Keratinocyte (primary cell): ENCODE measurements at regions not wholly inside any gene's neighbourhood (a gene's known extent, or its start where the extent isn't known, plus 50 kb on each side); places are given as distances from the start of the nearest gene placed in this dataset.

Experiments
- EZH2 ChIP-seq: IDR thresholded peaks from one replicate; pipeline ENCODE4 v1.6.1; 2012; ENCODE audit warnings: inconsistent platforms, mild to moderate bottlenecking, low read length, moderate library complexity
- TF ChIP-seq, protein P1 (sequence below), 3 experiments: IDR thresholded peaks in 1 of 3; conservative IDR thresholded peaks in 1 of 3; optimal IDR thresholded peaks in 1 of 3; 2 replicates in 2 of 3; 3 replicates in 1 of 3; pipeline versions ENCODE3 to v1.5.1; 2011; ENCODE audit warnings: low read length in 3 of 3, mild to moderate bottlenecking in 3 of 3, moderate library complexity in 2 of 3, control low read depth in 1 of 3, inconsistent platforms in 1 of 3; ENCODE audit not compliant: insufficient read depth in 2 of 3; ENCODE audit errors: extremely low read depth in 1 of 3

DNA sequence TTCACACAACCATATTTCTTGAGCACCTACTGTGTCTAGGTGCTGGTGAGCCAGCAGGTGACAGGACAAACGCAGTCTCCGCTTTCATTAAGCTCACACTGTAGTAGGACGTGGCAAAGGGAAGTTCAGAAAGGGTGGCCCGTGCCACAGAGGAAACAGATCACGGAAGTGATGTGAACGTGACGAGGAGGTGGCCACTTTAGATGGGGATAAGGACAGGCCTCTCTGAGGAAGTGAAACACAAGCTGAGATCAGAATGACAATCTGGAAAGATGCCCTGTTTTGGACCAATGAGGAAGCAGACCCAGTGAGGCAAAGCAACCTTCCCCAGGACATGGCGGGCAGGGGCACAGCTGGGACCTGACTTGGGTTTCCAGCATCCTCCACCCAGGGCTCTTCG is 127.4 kb upstream of the PRMT8 start:
- TF ChIP-seq, protein P1, sequence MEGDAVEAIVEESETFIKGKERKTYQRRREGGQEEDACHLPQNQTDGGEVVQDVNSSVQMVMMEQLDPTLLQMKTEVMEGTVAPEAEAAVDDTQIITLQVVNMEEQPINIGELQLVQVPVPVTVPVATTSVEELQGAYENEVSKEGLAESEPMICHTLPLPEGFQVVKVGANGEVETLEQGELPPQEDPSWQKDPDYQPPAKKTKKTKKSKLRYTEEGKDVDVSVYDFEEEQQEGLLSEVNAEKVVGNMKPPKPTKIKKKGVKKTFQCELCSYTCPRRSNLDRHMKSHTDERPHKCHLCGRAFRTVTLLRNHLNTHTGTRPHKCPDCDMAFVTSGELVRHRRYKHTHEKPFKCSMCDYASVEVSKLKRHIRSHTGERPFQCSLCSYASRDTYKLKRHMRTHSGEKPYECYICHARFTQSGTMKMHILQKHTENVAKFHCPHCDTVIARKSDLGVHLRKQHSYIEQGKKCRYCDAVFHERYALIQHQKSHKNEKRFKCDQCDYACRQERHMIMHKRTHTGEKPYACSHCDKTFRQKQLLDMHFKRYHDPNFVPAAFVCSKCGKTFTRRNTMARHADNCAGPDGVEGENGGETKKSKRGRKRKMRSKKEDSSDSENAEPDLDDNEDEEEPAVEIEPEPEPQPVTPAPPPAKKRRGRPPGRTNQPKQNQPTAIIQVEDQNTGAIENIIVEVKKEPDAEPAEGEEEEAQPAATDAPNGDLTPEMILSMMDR (optimal IDR thresholded peaks at IDR 0.05 in 1 of 3, IDR thresholded peaks at IDR 0.05 in 1 of 3, conservative IDR thresholded peaks at IDR 0.05 in 1 of 3; ENCODE audit: extremely low read depth in 1 of 3, insufficient read depth in 2 of 3, low read length in 3 of 3), result no peak
- TF ChIP-seq EZH2, result no peak
